CD14-positive monocyte (primary cell): ENCODE measurements at regions not wholly inside any gene's neighbourhood (a gene's known extent, or its start where the extent isn't known, plus 50 kb on each side); places are given as distances from the start of the nearest gene placed in this dataset.

ENCODE experiments used
- DNase-seq, 3 donors: peaks; one replicate each; pipeline ENCODE4 v3.0.0-alpha.2; 2011 to 2022
- H2AFZ ChIP-seq: 2 replicates; pipeline ENCODE4 v1.6.0; 2012; ENCODE audit warnings: mild to moderate bottlenecking, low read depth, low read length, inconsistent platforms; ENCODE audit not compliant: insufficient read depth, poor library complexity, severe bottlenecking
- H3K27ac ChIP-seq, 2 donors: 1 replicate in 1 of 2; 2 replicates in 1 of 2; pipeline ENCODE4 v1.5.1; 2012 to 2013; ENCODE audit warnings: low read length in 2 of 2, control low read depth in 1 of 2, inconsistent platforms in 1 of 2, low read depth in 1 of 2, mild to moderate bottlenecking in 1 of 2
- H3K27me3 ChIP-seq, 2 donors: one replicate each; pipeline versions ENCODE4 v1.6.0 to v1.6.1; 2011 to 2013; ENCODE audit warnings: low read length in 2 of 2; ENCODE audit not compliant: control insufficient read depth in 2 of 2, insufficient read depth in 2 of 2
- H3K36me3 ChIP-seq, 2 donors: replicated peaks in 1 of 2; 1 replicate in 1 of 2; 2 replicates in 1 of 2; pipeline versions ENCODE4 v1.5.1 to v1.6.1; 2012 to 2013; ENCODE audit warnings: low read length in 2 of 2, control low read depth in 1 of 2, inconsistent platforms in 1 of 2, mild to moderate bottlenecking in 1 of 2; ENCODE audit not compliant: insufficient read depth in 2 of 2, control insufficient read depth in 1 of 2
- H3K4me1 ChIP-seq, 2 donors: 1 replicate in 1 of 2; 2 replicates in 1 of 2; pipeline versions ENCODE4 v1.5.1 to v1.6.1; 2012 to 2013; ENCODE audit warnings: low read length in 2 of 2, control low read depth in 1 of 2, inconsistent platforms in 1 of 2, mild to moderate bottlenecking in 1 of 2, moderate library complexity in 1 of 2; ENCODE audit not compliant: insufficient read depth in 2 of 2, control insufficient read depth in 1 of 2
- H3K4me2 ChIP-seq: replicated peaks from 2 replicates; pipeline ENCODE3; 2012; ENCODE audit warnings: low read length, moderate library complexity, mild to moderate bottlenecking; ENCODE audit not compliant: poor library complexity, severe bottlenecking; ENCODE audit errors: extremely low read depth
- H3K4me3 ChIP-seq, 3 experiments: fragments of 200-600 bp in 1 of 3; sonication (generic) in 1 of 3; replicated peaks in 1 of 3; 1 replicate in 2 of 3; 2 replicates in 1 of 3; pipeline ENCODE4 v1.5.1; 2011 to 2013; ENCODE audit warnings: low read length in 3 of 3, mild to moderate bottlenecking in 3 of 3, control low read depth in 2 of 3, low read depth in 2 of 3, inconsistent platforms in 1 of 3, moderate library complexity in 1 of 3
- H3K79me2 ChIP-seq: 2 replicates; pipeline ENCODE4 v1.6.0; 2012; ENCODE audit warnings: mild to moderate bottlenecking, control low read depth, inconsistent platforms, low read length, moderate library complexity; ENCODE audit not compliant: insufficient read depth
- H3K9ac ChIP-seq: 2 replicates; pipeline ENCODE4 v1.6.0; 2017; ENCODE audit warnings: low read length, mild to moderate bottlenecking; ENCODE audit not compliant: insufficient read depth, poor library complexity, severe bottlenecking
- H3K9me3 ChIP-seq, 2 donors: replicated peaks in 1 of 2; 1 replicate in 1 of 2; 2 replicates in 1 of 2; pipeline versions ENCODE4 v1.5.1 to v1.6.1; 2012 to 2013; ENCODE audit warnings: low read length in 2 of 2, control low read depth in 1 of 2; ENCODE audit not compliant: control insufficient read depth in 1 of 2, insufficient read depth in 1 of 2
- H4K20me1 ChIP-seq: 2 replicates; pipeline ENCODE4 v1.6.0; 2012; ENCODE audit warnings: mild to moderate bottlenecking, low read length, control low read depth, moderate library complexity; ENCODE audit not compliant: insufficient read depth
- H3K27ac Mint-ChIP-seq, 7 donors: one replicate each; pipeline ENCODE4 v1.8.0; 2020; ENCODE audit warnings: mild to moderate bottlenecking in 7 of 7, mixed read lengths in 7 of 7, moderate library complexity in 6 of 7, inconsistent platforms in 2 of 7
- H3K27me3 Mint-ChIP-seq, 3 donors: one replicate each; pipeline ENCODE4 v1.8.0; 2021 to 2022; ENCODE audit warnings: low read depth in 3 of 3, mild to moderate bottlenecking in 3 of 3, mixed read lengths in 3 of 3, moderate library complexity in 3 of 3, inconsistent platforms in 1 of 3
- H3K36me3 Mint-ChIP-seq, 2 donors: one replicate each; pipeline ENCODE4 v1.8.0; 2020; ENCODE audit warnings: mixed read lengths in 2 of 2, inconsistent platforms in 1 of 2, mild to moderate bottlenecking in 1 of 2
- H3K4me1 Mint-ChIP-seq: one replicate; pipeline ENCODE4 v1.8.0; 2020; ENCODE audit warnings: mild to moderate bottlenecking, mixed read lengths
- H3K4me3 Mint-ChIP-seq, 2 donors: one replicate each; pipeline ENCODE4 v1.8.0; 2020; ENCODE audit warnings: mild to moderate bottlenecking in 2 of 2, mixed read lengths in 2 of 2, moderate library complexity in 1 of 2
- H3K9me3 Mint-ChIP-seq, 7 donors: one replicate each; pipeline ENCODE4 v1.8.0; 2020 to 2022; ENCODE audit warnings: mixed read lengths in 7 of 7, mild to moderate bottlenecking in 6 of 7, moderate library complexity in 6 of 7, inconsistent platforms in 2 of 7
- WGBS: methylation state at CpG from one replicate; pipeline ENCODE4 v1.1.5; 2013; ENCODE audit warnings: missing lambda C conversion rate; ENCODE audit not compliant: insufficient coverage; 5-methylcytosine and 5-hydroxymethylcytosine counted together
- intact Hi-C, 2 donors: fragments of 100-400 bp; cut with micrococcal nuclease; formaldehyde crosslinking; loops; one replicate each; pipeline versions ENCODE4 v1.15.0 to v1.15.1; 2023
- TF ChIP-seq, protein P1 (sequence below): fragments of 200-600 bp; IDR thresholded peaks from one replicate; pipeline ENCODE4 v1.8.0; 2022; ENCODE audit warnings: antibody characterized with exemption, mild to moderate bottlenecking

- no peaks in the 10 kb centered on the region for H3K4me1 Mint-ChIP-seq
- no peak overlapping the region for H3K27ac Mint-ChIP-seq
- Histone ChIP-seq H3K27ac (no peak overlapping the region), H3K79me2 (no peaks in the 10 kb centered on the region), H3K9ac (no peak overlapping the region), H4K20me1 (no peaks in the 10 kb centered on the region), H3K4me1 (no peaks in the 10 kb centered on the region), H3K9me3 (no peaks in the 10 kb centered on the region), H3K36me3 (no peaks in the 10 kb centered on the region), H3K4me2 (no peak overlapping the region), H3K27me3 (no peaks in the 10 kb centered on the region), H2AFZ (no peak overlapping the region), H3K4me3 (no peak overlapping the region)
- peaks cover 0 to 3% (median 0%) of the 10 kb centered on the region in 3 donors for H3K27me3 Mint-ChIP-seq
- H3K36me3 Mint-ChIP-seq, result no peaks in the 10 kb centered on the region
- intact Hi-C loops, result no loop called here
- DNase-seq, result no peak
- 82% methylated on average over 3 of the region's 6 CpGs for WGBS
- peaks cover 0 to 3% (median 0%) of the 10 kb centered on the region in 7 donors for H3K9me3 Mint-ChIP-seq
- TF ChIP-seq, protein P1, sequence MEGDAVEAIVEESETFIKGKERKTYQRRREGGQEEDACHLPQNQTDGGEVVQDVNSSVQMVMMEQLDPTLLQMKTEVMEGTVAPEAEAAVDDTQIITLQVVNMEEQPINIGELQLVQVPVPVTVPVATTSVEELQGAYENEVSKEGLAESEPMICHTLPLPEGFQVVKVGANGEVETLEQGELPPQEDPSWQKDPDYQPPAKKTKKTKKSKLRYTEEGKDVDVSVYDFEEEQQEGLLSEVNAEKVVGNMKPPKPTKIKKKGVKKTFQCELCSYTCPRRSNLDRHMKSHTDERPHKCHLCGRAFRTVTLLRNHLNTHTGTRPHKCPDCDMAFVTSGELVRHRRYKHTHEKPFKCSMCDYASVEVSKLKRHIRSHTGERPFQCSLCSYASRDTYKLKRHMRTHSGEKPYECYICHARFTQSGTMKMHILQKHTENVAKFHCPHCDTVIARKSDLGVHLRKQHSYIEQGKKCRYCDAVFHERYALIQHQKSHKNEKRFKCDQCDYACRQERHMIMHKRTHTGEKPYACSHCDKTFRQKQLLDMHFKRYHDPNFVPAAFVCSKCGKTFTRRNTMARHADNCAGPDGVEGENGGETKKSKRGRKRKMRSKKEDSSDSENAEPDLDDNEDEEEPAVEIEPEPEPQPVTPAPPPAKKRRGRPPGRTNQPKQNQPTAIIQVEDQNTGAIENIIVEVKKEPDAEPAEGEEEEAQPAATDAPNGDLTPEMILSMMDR, result no peak
- H3K4me3 Mint-ChIP-seq, result no peak overlapping the region
Measured at GRCh38 chr1:177442584-177442983, 271.8 kb downstream of the BRINP2 start.

- TF ChIP-seq, protein P1, result no peak
Measured at GRCh38 chr1:177441281-177441680, 270.5 kb downstream of the BRINP2 start.

More at GRCh38 chr1:177441281-177441680, 270.5 kb downstream of the BRINP2 start:
- H3K9me3 ChIP-seq, result no peaks in the 10 kb centered on the region
- no CpG with 5 or more reads among the region's 1 CpG for whole genome bisulfite sequencing
- no peak overlapping the region for H3K4me2 ChIP-seq
- no peak for DNase-seq
- intact Hi-C loops, result no loop called here
- no peaks in the 10 kb centered on the region for H3K79me2 ChIP-seq
- Mint-ChIP-seq H3K36me3 (no peaks in the 10 kb centered on the region), H3K9me3 (peaks cover 0 to 3% (median 0%) of the 10 kb centered on the region in 7 donors), H3K27ac (no peak overlapping the region), H3K4me1 (no peaks in the 10 kb centered on the region), H3K27me3 (peaks cover 0 to 3% (median 0%) of the 10 kb centered on the region in 3 donors), H3K4me3 (no peak overlapping the region)
- H3K4me3 ChIP-seq, result no peak overlapping the region
- H3K4me1 ChIP-seq, result no peaks in the 10 kb centered on the region
- no peaks in the 10 kb centered on the region for H3K27me3 ChIP-seq
- no peak overlapping the region for H3K27ac ChIP-seq
- H4K20me1 ChIP-seq, result no peaks in the 10 kb centered on the region
- no peaks in the 10 kb centered on the region for H3K36me3 ChIP-seq
- H3K9ac ChIP-seq, result no peak overlapping the region
- H2AFZ ChIP-seq, result no peak overlapping the region
